Activated T-cell treated with anti-CD3 and anti-CD28 coated beads for 1 hour (primary cell): ENCODE measurements at regions not wholly inside any gene's neighbourhood (a gene's known extent, or its start where the extent isn't known, plus 50 kb on each side); places are given as distances from the start of the nearest gene placed in this dataset.
"Not testable (repeated sequence)": the region's sequence is repeated elsewhere in the genome, so short reads cannot be mapped to it uniquely, and the experiment has no call there.

Source experiments
- DNase-seq: peaks from one replicate; pipeline ENCODE4 v3.0.0-alpha.2; 2020; ENCODE audit warnings: low read depth

GRCh38 chr10:131532745-131533341 lies 221.3 kb upstream of the TCERG1L start:
- no peak for DNase-seq

GRCh38 chr10:131533846-131534526 lies 222.5 kb upstream of the TCERG1L start:
- DNase-seq, result no peak

- no peak for DNase-seq
These were observed 223.3 kb upstream of the TCERG1L start for GRCh38 chr10:131534836-131535235.

GRCh38 chr10:131536676-131537075 lies 225.2 kb upstream of the TCERG1L start:
- DNase-seq, result no peak

GRCh38 chr10:131537281-131537680 lies 225.8 kb upstream of the TCERG1L start:
- DNase-seq, result no peak

- DNase-seq, result no peak
These were observed 233.0 kb upstream of the TCERG1L start for GRCh38 chr10:131544495-131544894.

GRCh38 chr10:131546086-131546810 lies 234.7 kb upstream of the TCERG1L start:
- DNase-seq, result no peak

- DNase-seq, result no peak
These were observed 235.7 kb upstream of the TCERG1L start for GRCh38 chr10:131547129-131547799.

GRCh38 chr10:131548176-131548575 lies 236.7 kb upstream of the TCERG1L start:
- DNase-seq, result no peak

GRCh38 chr10:131549116-131549515 lies 237.6 kb upstream of the TCERG1L start:
- DNase-seq, result no peak

- DNase-seq, result no peak
These were observed 241.6 kb upstream of the TCERG1L start for GRCh38 chr10:131553121-131553520.

GRCh38 chr10:131553581-131553980 lies 242.1 kb upstream of the TCERG1L start:
- no peak for DNase-seq

- no peak for DNase-seq
These were observed 243.3 kb upstream of the TCERG1L start for GRCh38 chr10:131554821-131555220.

GRCh38 chr10:131555406-131555805 lies 243.9 kb upstream of the TCERG1L start:
- no peak for DNase-seq

GRCh38 chr10:131556061-131556896 lies 244.8 kb upstream of the TCERG1L start:
- DNase-seq, result no peak

- no peak for DNase-seq
These were observed 245.5 kb upstream of the TCERG1L start for GRCh38 chr10:131556897-131557495.

GRCh38 chr10:131557956-131558355 lies 246.4 kb upstream of the TCERG1L start:
- not testable (repeated sequence) for DNase-seq

GRCh38 chr10:131559450-131559911 lies 248.0 kb upstream of the TCERG1L start:
- no peak for DNase-seq

GRCh38 chr10:131560166-131560565 lies 248.6 kb upstream of the TCERG1L start:
- DNase-seq, result no peak

- DNase-seq, result no peak
These were observed 249.3 kb upstream of the TCERG1L start for GRCh38 chr10:131560706-131561355.

- DNase-seq, result no peak
These were observed 250.4 kb upstream of the TCERG1L start for GRCh38 chr10:131561897-131562296.
